ENCODE measurements at regions not wholly inside any gene's neighbourhood (a gene's known extent, or its start where the extent isn't known, plus 50 kb on each side); places are given as distances from the start of the nearest gene placed in this dataset.

DNA sequence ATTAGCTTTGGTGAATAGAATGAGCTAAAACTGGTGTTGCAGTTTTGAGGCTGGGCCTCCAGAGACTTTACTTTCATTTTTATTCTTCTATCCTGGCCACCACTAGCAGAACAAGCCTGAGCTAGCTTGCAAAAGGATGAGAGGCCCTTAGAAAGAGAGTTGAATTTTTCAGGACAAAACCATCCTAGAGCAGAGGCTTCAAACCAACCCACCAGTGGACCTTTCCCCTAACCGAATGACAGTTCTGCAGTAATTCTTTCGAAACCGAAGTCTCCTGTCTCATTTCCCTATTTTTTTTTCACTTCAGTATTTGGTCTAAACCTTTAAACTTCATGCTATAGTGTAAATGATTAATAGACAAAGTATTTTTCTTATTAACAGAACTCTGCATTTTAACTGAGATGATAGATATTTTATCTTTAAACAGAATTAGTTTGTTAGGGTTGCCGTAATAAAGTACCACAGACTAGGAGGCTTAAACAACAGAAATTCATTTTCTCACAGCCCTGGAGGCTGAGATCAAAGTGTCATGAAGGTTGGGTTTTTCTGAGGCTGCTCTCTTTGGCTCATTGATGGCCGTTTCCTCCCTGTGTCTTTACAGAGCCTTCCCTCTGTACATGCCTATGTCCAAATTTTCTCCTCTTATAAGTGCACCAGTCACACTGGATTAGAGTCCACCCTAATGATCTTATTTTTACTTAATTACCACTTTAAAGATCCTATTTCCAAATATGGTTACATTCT is 80.6 kb upstream of the PAK5 start:
- DNase-seq (ENCODE audit: low read depth in 3 of 3): no peak

DNA sequence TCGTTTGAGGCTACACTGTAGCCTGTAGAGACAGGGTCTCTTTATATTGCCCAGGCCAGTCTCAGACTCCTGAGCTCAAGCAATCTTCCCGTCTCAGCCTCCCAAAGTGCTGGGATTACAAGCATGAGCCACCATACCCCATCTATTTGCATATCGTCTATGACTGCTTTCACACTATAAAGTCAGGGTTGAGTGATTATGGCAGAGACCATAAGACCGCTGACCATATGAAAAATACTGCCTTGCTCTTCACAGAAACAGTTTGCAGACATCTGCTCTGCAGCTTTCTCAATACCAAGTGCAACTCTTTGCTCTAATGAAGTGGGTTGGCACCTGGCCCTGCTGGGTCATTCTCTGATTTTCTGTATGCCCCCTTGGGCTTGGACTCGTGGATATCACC is 79.5 kb upstream of the PAK5 start:
- DNase-seq (ENCODE audit: low read depth in 3 of 3): no peak

DNA sequence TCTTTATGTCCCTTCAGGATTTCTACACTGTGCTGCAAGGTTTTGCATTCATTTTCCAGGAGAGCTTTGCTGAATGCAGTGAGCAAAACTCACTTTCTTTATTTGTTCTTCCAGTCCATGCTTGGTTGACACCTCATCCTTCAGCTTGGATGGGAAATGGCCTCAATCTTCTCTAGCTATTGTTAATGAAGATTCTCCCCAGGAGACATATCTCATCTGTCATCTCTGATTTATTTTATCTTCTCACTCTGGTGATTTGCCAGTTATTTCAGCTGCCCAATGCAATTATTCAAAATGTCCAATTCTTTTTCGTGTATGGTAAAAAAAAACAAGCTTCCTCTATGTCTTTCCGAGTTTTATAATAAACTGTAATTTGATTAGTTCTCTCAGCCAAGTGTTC is 77.9 kb upstream of the PAK5 start:
- no peak for DNase-seq (ENCODE audit: low read depth in 3 of 3)

DNA sequence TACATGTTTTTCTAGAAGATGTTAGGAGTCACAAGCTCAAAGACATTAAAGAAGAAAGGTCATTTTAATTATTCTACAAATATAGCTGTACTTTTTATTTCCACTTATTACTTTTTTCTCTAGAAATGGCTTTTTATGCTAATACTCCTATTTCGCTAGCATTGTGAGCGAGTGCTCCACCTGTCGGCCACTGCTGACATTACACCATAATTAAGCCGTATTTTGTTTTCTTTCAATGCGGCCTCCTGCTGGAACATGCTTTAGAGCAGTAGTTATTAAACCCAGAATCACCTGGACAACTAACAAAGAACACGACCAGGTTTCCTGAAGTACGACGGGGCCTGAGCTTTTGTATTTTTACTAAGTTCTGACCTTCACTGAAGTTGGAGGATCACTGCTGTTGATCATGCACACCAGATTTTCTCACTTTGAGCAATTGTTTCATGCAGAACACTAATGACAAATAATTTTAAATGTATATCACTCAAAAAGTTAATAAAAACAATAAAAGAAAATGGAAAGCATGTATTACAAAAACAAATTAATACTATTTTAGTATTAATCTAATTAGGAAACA is 74.1 kb upstream of the PAK5 start:
- peak in 1 of 3 experiments; percentile 1 for DNase-seq (ENCODE audit: low read depth in 3 of 3)

DNA sequence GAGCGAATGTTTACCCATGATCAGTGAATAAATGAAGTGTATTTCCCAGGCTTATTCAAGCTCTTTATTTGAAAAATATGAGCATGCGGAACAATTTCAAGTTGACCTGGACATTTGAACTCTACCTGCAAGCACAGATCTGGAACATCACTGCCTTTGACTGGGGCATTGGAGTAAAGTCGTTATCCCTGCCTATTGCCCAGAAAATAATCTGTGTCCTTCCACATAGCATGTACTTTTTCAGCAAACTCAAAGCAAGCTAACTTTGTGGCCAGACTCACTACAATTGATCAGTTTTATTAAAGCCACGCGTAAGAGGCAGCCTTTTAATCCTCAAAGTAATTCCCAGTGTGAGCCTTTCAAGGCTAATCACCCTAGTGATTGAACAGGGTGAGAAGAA is 73.4 kb upstream of the PAK5 start:
- DNase-seq (ENCODE audit: low read depth in 3 of 3): no peak

DNA sequence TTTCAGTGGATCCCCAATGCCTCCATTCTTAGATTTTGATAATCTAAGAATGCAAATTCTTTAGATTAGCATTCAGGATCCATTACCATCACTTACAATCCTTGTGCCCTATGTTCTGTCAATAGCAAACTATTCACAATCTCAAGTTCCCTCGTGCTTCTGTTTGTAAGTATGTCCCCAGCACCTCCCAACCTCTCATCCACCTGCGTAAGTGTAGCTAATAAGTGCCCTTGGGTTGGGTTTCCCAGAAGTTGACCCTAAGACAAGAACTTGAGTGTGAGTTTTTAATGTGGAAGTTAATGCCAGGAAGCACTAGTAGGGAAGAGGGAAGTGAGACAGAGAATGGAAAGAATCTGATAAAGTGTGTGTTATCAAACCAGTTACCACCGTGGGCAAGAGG is 72.6 kb upstream of the PAK5 start:
- DNase-seq (ENCODE audit: low read depth in 3 of 3): no peak

DNA sequence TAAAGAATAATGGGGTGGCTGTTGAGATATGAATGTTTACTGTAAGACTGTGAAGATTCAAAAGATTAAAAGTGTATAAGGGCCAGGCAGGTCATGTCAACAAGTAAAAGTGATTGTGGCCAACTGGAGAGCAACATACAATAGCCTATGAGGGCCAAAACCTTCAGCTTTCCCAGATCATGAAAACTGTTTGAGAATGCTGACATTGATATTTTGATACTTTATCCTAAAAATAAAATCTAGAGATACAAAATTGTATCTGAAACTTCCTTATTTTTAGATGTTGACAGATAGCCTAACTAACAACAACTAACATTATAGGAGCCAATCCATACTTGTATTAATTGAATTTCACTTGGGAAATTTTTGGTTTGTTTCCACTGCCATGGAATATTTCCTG is 70.3 kb upstream of the PAK5 start:
- DNase-seq (ENCODE audit: low read depth in 3 of 3): no peak

DNA sequence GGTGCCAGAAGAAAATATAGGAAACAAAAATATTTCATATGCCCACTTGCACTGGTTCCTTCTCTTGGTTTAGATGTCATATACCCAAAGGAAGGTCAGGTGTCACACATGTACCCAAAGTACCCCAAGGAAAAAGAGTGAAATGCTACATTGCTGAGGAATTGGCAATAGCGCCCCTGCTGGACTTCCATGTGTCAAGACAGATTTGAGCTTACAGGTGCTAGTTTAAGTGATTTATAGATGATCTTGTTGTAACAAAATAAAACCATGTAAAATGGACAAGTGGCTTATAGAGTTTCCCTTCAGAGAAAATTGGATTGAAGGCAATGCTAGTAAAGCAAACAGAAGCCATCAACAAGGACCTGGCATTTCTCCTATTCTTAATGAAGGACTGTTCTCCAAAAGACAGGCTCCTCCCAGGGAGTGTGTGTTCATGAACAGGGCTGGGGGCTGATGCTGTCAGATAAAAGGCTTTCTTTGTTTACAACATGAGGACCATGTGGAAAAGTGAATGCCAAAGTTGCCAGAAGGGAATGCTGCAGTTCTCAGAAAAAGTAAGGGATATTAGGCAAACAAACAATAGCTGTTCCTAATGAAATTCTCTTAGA is 64.3 kb upstream of the PAK5 start:
- no peak for DNase-seq (ENCODE audit: low read depth in 3 of 3)

DNA sequence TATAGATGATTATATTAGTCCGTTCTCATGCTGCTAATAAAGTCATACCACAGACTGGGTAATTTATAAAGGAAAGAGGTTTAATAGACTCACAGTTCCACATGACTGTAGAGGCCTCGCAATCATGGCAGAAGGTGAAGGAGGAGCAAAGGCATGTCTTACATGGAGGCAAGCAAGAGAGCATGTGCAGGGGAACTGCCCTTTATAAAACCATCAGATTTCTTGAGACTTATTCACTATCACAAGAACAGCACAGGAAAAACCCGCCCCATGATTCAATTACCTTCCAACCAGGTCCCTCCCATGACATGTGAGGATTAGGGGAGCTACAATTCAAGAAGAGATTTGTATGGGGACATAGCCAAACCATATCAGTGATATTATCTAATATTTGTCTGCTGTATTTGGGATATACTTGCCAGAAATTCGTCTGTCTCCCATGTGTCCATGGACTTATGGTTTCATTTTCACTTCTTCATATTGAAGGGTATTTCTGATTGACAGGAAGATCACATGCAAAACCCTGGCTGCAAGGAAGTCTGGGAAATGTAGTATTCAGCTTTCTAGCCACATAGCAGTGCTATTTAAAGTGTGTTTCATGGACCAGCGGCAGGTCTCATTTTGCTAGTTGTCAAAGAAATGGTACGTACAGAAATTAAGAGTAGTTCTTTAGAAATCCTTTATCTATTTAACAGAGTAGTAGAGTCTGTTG is 50.5 kb upstream of the PAK5 start:
- no peak for DNase-seq (ENCODE audit: low read depth in 3 of 3)
